ENCODE measurements at regions not wholly inside any gene's neighbourhood (a gene's known extent, or its start where the extent isn't known, plus 50 kb on each side); places are given as distances from the start of the nearest gene placed in this dataset.
"Not testable (repeated sequence)": the region's sequence is repeated elsewhere in the genome, so short reads cannot be mapped to it uniquely, and the experiment has no call there.

DNA sequence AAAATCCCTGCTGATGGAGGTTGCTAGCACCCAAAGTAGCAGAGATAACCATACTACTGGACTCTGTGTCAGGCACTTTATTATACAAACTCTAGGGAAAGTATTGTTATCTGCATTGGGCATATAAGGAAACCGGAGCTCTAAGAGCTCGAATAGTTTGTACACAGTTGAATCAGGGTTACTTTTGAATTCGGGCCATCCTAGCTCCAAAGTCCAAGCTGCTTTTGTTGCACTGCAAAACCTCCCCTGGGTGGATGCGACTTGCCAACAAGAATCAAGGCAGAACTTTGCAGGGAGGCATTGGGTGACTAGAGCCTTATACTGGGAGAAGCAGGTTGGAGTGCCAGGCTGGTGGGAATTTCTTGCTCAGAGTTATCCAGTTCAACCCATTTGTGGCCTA, 435.1 kb downstream of the SPATA31D1 start:
- Histone ChIP-seq H3K27me3 (ENCODE audit: insufficient read depth, low read length) (no peaks in the 10 kb centered on the region), H3K9me3 (ENCODE audit: insufficient read depth, low read depth, low read length) (no peaks in the 10 kb centered on the region)
- 94% methylated on average over 4 of the region's 4 CpGs for WGBS

DNA sequence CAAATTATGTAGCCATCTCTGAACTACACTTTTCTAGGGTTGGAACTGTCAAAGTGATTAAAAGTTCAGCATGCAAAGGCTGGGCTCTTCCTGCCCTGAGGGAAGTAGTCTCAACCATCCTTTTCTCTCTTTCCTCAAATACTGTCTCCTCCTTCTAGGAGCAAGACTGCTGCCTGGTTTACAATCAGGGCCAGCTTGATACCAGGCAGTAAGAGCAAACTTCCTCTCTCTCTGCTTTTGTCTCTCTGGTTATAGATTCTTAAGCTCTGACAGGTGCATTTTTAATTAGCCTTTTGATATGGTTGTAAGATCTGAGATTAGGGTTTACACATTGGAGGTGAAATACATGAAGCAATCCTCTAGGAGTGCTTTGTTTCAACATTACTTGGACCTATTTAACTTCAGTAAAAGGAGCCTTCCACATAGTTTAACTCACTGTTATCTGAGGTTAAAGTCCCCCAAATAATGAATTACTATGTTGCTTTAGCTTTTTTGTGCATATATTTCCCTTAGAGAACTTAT, 436.1 kb downstream of the SPATA31D1 start:
- Histone ChIP-seq H3K27ac (ENCODE audit: low read depth, low read length) (no peak overlapping the region), H3K27me3 (ENCODE audit: insufficient read depth, low read length) (no peaks in the 10 kb centered on the region), H3K9ac (ENCODE audit: low read depth, low read length) (no peak overlapping the region), H3K36me3 (ENCODE audit: insufficient read depth, low read length) (no peaks in the 10 kb centered on the region), H3K4me3 (ENCODE audit: low read length) (no peak overlapping the region), H3K4me1 (ENCODE audit: insufficient read depth, low read length) (no peaks in the 10 kb centered on the region), H3K9me3 (ENCODE audit: insufficient read depth, low read depth, low read length) (no peaks in the 10 kb centered on the region)

More for the DNA sequence above, 435.1 kb downstream of the SPATA31D1 start:
- no peaks in the 10 kb centered on the region for H3K4me1 ChIP-seq (ENCODE audit: insufficient read depth, low read length)
- no peaks in the 10 kb centered on the region for H3K36me3 ChIP-seq (ENCODE audit: insufficient read depth, low read length)
- H3K9ac ChIP-seq (ENCODE audit: low read depth, low read length) = no peak overlapping the region
- no peak overlapping the region for H3K27ac ChIP-seq (ENCODE audit: low read depth, low read length)
- no peak overlapping the region for H3K4me3 ChIP-seq (ENCODE audit: low read length)

DNA sequence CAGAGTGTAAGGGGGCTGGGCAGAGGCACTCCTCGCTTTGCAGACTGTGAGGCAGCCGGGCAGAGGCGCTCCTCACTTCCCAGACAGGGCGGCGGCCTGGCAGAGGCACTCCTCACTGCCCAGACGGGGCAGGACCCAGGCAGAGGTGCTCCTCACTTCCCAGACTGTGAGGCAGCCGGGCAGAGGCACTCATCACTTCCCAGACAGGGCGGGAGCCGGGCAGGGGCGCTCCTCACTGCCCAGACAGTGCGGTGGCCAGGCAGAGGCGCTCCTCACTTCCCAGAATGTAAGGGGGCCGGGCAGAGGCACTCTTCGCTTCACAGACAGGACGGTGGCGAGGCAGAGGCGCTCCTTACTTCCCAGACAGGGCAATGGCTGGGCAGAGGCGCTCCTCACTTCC, 442.5 kb downstream of the SPATA31D1 start:
- H3K9ac ChIP-seq (ENCODE audit: low read depth, low read length) = no peak overlapping the region
- H3K9me3 ChIP-seq (ENCODE audit: insufficient read depth, low read depth, low read length) = peaks cover 4% of the 10 kb centered on the region; the same call in 1 of the 2 replicates
- no peaks in the 10 kb centered on the region for H3K36me3 ChIP-seq (ENCODE audit: insufficient read depth, low read length)
- no peaks in the 10 kb centered on the region for H3K4me1 ChIP-seq (ENCODE audit: insufficient read depth, low read length)
- no peak overlapping the region for H3K4me3 ChIP-seq (ENCODE audit: low read length)
- 95% methylated on average over 18 of the region's 18 CpGs for WGBS
- no peak overlapping the region for H3K27ac ChIP-seq (ENCODE audit: low read depth, low read length)
- H3K27me3 ChIP-seq (ENCODE audit: insufficient read depth, low read length) = no peaks in the 10 kb centered on the region

DNA sequence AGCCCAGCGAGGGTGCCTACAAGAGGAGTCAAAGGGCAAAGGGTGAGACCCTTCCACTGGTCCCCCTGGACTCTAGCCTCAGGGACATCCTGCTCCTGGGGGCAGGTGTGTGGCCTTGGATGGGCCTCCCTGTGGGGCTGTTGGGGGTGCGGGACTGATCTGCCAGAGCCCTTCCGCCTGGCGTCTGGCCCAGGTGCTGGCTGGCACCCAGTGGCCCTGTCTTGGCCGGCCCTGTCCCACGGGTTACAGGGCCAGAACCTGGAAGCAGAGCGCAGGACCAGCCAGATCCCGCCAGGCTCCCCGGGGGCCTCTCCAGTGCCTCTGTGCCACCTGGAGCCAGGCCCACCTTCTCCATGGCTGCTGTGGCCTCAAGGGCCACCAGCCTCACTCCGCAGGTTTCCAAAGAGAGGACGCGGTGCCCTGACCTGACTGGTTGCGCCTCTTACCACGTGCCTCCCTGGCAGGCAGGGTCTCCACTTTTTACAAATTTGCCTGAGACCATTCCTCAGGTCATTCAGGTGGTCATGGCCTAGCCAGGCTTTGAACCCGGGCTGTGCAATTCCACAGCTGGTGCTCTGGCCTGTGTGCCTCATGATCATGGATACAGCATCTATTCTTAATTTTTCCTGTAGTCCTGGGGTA, 444.8 kb downstream of the SPATA31D1 start:
- not testable (repeated sequence) for H3K36me3 ChIP-seq (ENCODE audit: insufficient read depth, low read length); H3K27me3 ChIP-seq (ENCODE audit: insufficient read depth, low read length); H3K4me3 ChIP-seq (ENCODE audit: low read length); H3K4me1 ChIP-seq (ENCODE audit: insufficient read depth, low read length); H3K9ac ChIP-seq (ENCODE audit: low read depth, low read length); H3K9me3 ChIP-seq (ENCODE audit: insufficient read depth, low read depth, low read length); H3K27ac ChIP-seq (ENCODE audit: low read depth, low read length)
- 96% methylated on average over 14 of the region's 15 CpGs for WGBS

DNA sequence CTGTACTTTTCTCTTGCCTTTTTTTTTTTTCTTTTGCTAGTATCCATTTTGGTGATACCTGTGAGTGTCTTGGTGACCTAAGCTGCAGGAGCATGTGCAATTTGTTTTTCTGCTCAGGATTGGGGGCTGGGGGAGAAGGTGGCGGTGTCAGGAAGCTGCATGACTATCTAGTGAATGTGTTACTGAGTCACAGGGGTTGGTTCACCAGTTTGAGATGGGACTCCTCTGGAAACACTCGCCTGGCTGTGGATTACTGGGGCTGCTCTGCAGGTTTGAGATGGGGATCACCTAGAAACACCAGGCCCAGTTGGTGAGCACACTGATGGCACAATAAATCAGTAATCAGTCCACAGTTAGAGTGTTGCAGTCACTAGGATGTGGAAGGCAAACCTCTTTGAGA, 447.9 kb downstream of the SPATA31D1 start:
- Histone ChIP-seq H3K4me1 (ENCODE audit: insufficient read depth, low read length) (no peaks in the 10 kb centered on the region), H3K9me3 (ENCODE audit: insufficient read depth, low read depth, low read length) (peaks cover 32% of the 10 kb centered on the region), H3K4me3 (ENCODE audit: low read length) (no peak overlapping the region), H3K9ac (ENCODE audit: low read depth, low read length) (no peak overlapping the region), H3K27me3 (ENCODE audit: insufficient read depth, low read length) (no peaks in the 10 kb centered on the region), H3K27ac (ENCODE audit: low read depth, low read length) (no peak overlapping the region), H3K36me3 (ENCODE audit: insufficient read depth, low read length) (no peaks in the 10 kb centered on the region)
- WGBS = 99% methylated on average over 2 of the region's 2 CpGs

DNA sequence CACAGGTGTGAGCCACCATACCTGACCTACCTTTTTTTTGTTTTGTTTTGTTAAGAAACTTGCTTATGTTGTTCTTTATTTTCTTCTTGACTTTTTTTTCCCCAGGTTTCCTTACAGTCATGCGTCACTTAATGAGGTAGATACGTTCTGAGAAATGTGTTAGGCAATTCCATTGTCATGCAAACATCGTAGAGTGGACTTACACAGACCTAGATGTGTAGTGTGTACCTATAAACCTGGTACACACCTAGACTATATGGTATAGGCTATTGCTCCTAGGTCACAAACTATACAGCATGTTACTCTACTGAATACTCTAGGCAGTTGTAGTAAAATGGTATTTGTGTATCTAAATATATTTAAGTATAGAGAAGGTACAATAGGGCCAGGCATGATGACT, 448.6 kb downstream of the SPATA31D1 start:
- not testable (repeated sequence) for H3K4me1 ChIP-seq (ENCODE audit: insufficient read depth, low read length); H3K9ac ChIP-seq (ENCODE audit: low read depth, low read length); H3K36me3 ChIP-seq (ENCODE audit: insufficient read depth, low read length); H3K27ac ChIP-seq (ENCODE audit: low read depth, low read length); H3K27me3 ChIP-seq (ENCODE audit: insufficient read depth, low read length); H3K4me3 ChIP-seq (ENCODE audit: low read length)
- H3K9me3 ChIP-seq (ENCODE audit: insufficient read depth, low read depth, low read length) = peaks cover 36% of the 10 kb centered on the region
- 94% methylated on average over 3 of the region's 3 CpGs for WGBS

DNA sequence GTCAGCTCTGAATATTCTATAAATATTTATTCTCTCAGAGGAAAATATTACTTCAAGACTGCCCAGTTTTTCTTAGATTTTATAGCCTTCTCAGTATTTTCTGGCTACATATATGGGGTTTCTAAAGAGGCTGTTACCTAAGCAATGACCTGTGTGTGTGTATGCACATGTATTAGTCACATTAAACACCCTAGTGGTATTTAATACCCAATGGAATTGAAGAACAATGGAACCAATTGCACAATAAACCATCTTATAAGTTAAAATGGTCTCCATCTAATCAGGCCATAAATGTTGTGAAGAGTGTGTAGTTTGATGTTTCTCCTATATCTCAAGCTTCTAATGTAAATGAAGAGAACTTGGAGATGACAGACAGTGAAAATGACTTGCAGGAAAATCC, 450.0 kb downstream of the SPATA31D1 start:
- no peak overlapping the region for H3K27ac ChIP-seq (ENCODE audit: low read depth, low read length)
- H3K4me1 ChIP-seq (ENCODE audit: insufficient read depth, low read length) = no peaks in the 10 kb centered on the region
- no peak overlapping the region for H3K9ac ChIP-seq (ENCODE audit: low read depth, low read length)
- H3K9me3 ChIP-seq (ENCODE audit: insufficient read depth, low read depth, low read length) = peaks cover 37% of the 10 kb centered on the region
- H3K36me3 ChIP-seq (ENCODE audit: insufficient read depth, low read length) = no peaks in the 10 kb centered on the region
- H3K4me3 ChIP-seq (ENCODE audit: low read length) = no peak overlapping the region
- no peaks in the 10 kb centered on the region for H3K27me3 ChIP-seq (ENCODE audit: insufficient read depth, low read length)

DNA sequence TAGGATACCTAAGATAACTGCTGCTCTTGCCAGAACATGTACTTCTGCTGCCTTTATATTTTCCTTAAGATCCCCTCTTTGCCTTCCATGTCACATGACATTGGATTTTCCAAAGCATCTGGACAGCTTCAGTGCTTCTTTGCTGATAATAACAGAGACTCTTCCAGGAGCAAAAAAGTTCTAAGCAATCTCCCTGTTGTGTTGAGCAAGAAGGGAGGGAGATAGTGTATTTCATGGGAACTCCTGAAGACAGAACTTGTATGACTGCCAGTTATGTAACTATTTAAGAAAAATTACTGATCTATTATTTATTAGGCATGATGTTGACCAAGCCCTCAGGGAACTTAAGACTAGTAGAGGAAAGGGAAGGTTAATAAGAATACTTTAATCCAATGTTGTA, 454.7 kb downstream of the SPATA31D1 start:
- Histone ChIP-seq H3K4me1 (ENCODE audit: insufficient read depth, low read length) (no peaks in the 10 kb centered on the region), H3K36me3 (ENCODE audit: insufficient read depth, low read length) (no peaks in the 10 kb centered on the region), H3K27me3 (ENCODE audit: insufficient read depth, low read length) (no peaks in the 10 kb centered on the region), H3K9me3 (ENCODE audit: insufficient read depth, low read depth, low read length) (peaks cover 41% of the 10 kb centered on the region), H3K9ac (ENCODE audit: low read depth, low read length) (no peak overlapping the region), H3K4me3 (ENCODE audit: low read length) (no peak overlapping the region), H3K27ac (ENCODE audit: low read depth, low read length) (no peak overlapping the region)

DNA sequence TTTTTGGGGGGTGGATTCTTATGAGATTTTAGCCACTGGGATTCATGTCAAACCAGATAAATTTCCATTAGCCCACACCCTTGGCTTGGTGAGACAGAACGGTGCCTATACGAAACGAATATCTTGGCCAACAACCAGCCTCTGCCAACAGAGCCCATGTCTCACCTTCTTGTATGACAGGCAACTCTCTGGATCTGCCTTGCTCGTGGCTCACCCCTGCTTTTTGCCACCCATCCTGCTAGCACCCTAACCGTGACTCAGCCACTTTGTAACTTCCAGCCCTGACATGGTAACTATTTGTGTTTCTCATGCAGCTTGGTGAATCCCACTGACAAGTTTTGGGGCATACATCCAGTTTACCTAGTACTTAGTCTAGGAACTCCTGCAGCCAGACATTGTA, 457.0 kb downstream of the SPATA31D1 start:
- Histone ChIP-seq H3K4me3 (ENCODE audit: low read length) (no peak overlapping the region), H3K9me3 (ENCODE audit: insufficient read depth, low read depth, low read length) (peaks cover 22% of the 10 kb centered on the region), H3K9ac (ENCODE audit: low read depth, low read length) (no peak overlapping the region), H3K27ac (ENCODE audit: low read depth, low read length) (no peak overlapping the region), H3K27me3 (ENCODE audit: insufficient read depth, low read length) (no peaks in the 10 kb centered on the region), H3K4me1 (ENCODE audit: insufficient read depth, low read length) (no peaks in the 10 kb centered on the region), H3K36me3 (ENCODE audit: insufficient read depth, low read length) (no peaks in the 10 kb centered on the region)
- 93% methylated on average over 5 of the region's 5 CpGs for WGBS

DNA sequence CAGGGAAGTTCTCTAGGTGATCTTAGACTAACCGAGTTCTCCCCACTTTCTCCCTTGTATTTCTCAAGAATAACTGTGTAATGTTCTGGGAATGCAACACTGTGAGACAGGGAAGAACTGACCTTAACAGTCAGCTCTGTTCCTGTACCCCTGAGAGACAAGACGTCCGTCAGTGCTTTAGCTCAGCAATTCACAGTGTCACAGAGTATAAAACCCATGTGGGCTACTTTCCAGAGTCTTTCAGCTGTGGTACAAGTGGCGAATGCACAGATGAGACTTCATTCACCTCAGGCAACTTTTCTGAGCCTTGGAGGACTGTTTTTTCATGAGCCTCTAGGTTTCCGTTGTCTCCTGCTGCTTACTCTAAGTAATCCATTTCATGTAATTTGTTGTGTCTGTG, 458.8 kb downstream of the SPATA31D1 start:
- 96% methylated on average over 4 of the region's 5 CpGs for WGBS
- no peaks in the 10 kb centered on the region for H3K4me1 ChIP-seq (ENCODE audit: insufficient read depth, low read length)

DNA sequence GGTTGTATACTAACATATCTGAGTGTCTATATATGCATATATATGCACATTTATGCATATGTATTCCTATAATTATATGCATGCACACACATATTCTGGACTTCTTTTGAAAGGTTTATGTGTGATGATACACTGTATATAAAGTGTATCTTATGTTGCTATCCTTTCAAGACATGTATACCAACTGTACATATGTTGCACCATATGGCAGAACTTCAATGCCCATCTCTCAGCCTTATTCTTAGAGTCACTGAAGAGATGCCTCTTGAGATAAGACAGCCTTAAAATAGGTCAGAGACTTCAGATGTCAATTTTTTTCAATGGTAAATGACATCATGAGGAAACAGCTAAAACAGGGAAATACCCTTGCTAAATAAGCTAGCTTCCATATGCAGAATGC, 461.4 kb downstream of the SPATA31D1 start:
- no peaks in the 10 kb centered on the region for H3K4me1 ChIP-seq (ENCODE audit: insufficient read depth, low read length)
- H3K27ac ChIP-seq (ENCODE audit: low read depth, low read length) = no peak overlapping the region
- H3K27me3 ChIP-seq (ENCODE audit: insufficient read depth, low read length) = no peaks in the 10 kb centered on the region
- H3K4me3 ChIP-seq (ENCODE audit: low read length) = no peak overlapping the region
- H3K9me3 ChIP-seq (ENCODE audit: insufficient read depth, low read depth, low read length) = peaks cover 8% of the 10 kb centered on the region
- H3K9ac ChIP-seq (ENCODE audit: low read depth, low read length) = no peak overlapping the region
- no peaks in the 10 kb centered on the region for H3K36me3 ChIP-seq (ENCODE audit: insufficient read depth, low read length)

More for the DNA sequence above, 458.8 kb downstream of the SPATA31D1 start:
- H3K27me3 ChIP-seq (ENCODE audit: insufficient read depth, low read length) = no peaks in the 10 kb centered on the region
- peaks cover 8% of the 10 kb centered on the region for H3K9me3 ChIP-seq (ENCODE audit: insufficient read depth, low read depth, low read length)
- no peak overlapping the region for H3K9ac ChIP-seq (ENCODE audit: low read depth, low read length)
- no peak overlapping the region for H3K27ac ChIP-seq (ENCODE audit: low read depth, low read length)
- H3K36me3 ChIP-seq (ENCODE audit: insufficient read depth, low read length) = no peaks in the 10 kb centered on the region
- no peak overlapping the region for H3K4me3 ChIP-seq (ENCODE audit: low read length)

Measured in HUES64 (cell line).